H9 (cell line): ENCODE measurements at regions not wholly inside any gene's neighbourhood (a gene's known extent, or its start where the extent isn't known, plus 50 kb on each side); places are given as distances from the start of the nearest gene placed in this dataset.

Experiments
- DNase-seq: peaks from one replicate; pipeline ENCODE4 v3.0.0-alpha.2; 2017
- H2AFZ ChIP-seq: one replicate; pipeline ENCODE4 v1.6.1; 2013; ENCODE audit warnings: mild to moderate bottlenecking, low read length, control low read depth, moderate library complexity
- H2AK5ac ChIP-seq: 2 replicates; pipeline ENCODE4 v1.6.1; 2013; ENCODE audit warnings: low read length, control low read depth, mixed read lengths; ENCODE audit not compliant: insufficient read length
- H2BK120ac ChIP-seq: one replicate; pipeline ENCODE4 v1.6.1; 2013; ENCODE audit warnings: low read depth, mild to moderate bottlenecking, low read length, control low read depth, inconsistent platforms; ENCODE audit not compliant: poor library complexity, severe bottlenecking
- H2BK12ac ChIP-seq: 2 replicates; pipeline ENCODE4 v1.6.1; 2013; ENCODE audit warnings: low read length, control low read depth, mixed read lengths, low read depth; ENCODE audit not compliant: insufficient read length
- H2BK15ac ChIP-seq: 2 replicates; pipeline ENCODE4 v1.6.1; 2013; ENCODE audit warnings: low read depth, low read length, control low read depth
- H2BK20ac ChIP-seq: one replicate; pipeline ENCODE4 v1.6.1; 2013; ENCODE audit warnings: low read depth, mild to moderate bottlenecking, low read length, control low read depth, inconsistent platforms; ENCODE audit not compliant: poor library complexity, severe bottlenecking
- H2BK5ac ChIP-seq: 2 replicates; pipeline ENCODE4 v1.6.1; 2013; ENCODE audit warnings: low read length, control low read depth, mixed read lengths; ENCODE audit not compliant: insufficient read length
- H3K14ac ChIP-seq: 2 replicates; pipeline ENCODE4 v1.6.1; 2013; ENCODE audit warnings: low read length, control low read depth; ENCODE audit not compliant: insufficient read depth
- H3K18ac ChIP-seq: 2 replicates; pipeline ENCODE4 v1.6.1; 2013; ENCODE audit warnings: low read depth, mild to moderate bottlenecking, mixed read lengths, low read length, control low read depth; ENCODE audit not compliant: insufficient read length
- H3K23ac ChIP-seq: 2 replicates; pipeline ENCODE4 v1.6.1; 2013; ENCODE audit warnings: low read length, control low read depth, mixed read lengths, low read depth; ENCODE audit not compliant: insufficient read length
- H3K23me2 ChIP-seq: 2 replicates; pipeline ENCODE4 v1.6.1; 2013; ENCODE audit warnings: low read depth, mild to moderate bottlenecking, mixed read lengths, low read length, control low read depth; ENCODE audit not compliant: insufficient read length, poor library complexity, severe bottlenecking
- H3K27ac ChIP-seq: 2 replicates; pipeline ENCODE4 v1.5.1; 2013; ENCODE audit warnings: low read length, control low read depth, mixed read lengths, low read depth; ENCODE audit not compliant: insufficient read length
- H3K27me3 ChIP-seq: 2 replicates; pipeline ENCODE4 v1.6.1; 2013; ENCODE audit warnings: low read length, control low read depth, inconsistent platforms; ENCODE audit not compliant: insufficient read depth
- H3K4ac ChIP-seq: 2 replicates; pipeline ENCODE4 v1.6.1; 2013; ENCODE audit warnings: low read depth, mild to moderate bottlenecking, control low read depth, inconsistent platforms, low read length, moderate library complexity
- H3K4me1 ChIP-seq: 2 replicates; pipeline ENCODE4 v1.6.1; 2013; ENCODE audit warnings: low read length, control low read depth, inconsistent platforms; ENCODE audit not compliant: insufficient read depth
- H3K4me2 ChIP-seq: 2 replicates; pipeline ENCODE4 v1.6.1; 2013; ENCODE audit warnings: low read length, control low read depth, mixed read lengths; ENCODE audit not compliant: insufficient read length, insufficient read depth
- H3K56ac ChIP-seq: 2 replicates; pipeline ENCODE4 v1.6.1; 2013; ENCODE audit warnings: low read depth, mild to moderate bottlenecking, mixed read lengths, low read length, control low read depth; ENCODE audit not compliant: insufficient read length
- H3K79me1 ChIP-seq: 2 replicates; pipeline ENCODE4 v1.6.1; 2013; ENCODE audit warnings: low read depth, mild to moderate bottlenecking, moderate library complexity, low read length, control low read depth, inconsistent platforms; ENCODE audit not compliant: insufficient read depth, poor library complexity, severe bottlenecking
- H3K79me2 ChIP-seq: 2 replicates; pipeline ENCODE4 v1.6.1; 2013; ENCODE audit warnings: low read length, control low read depth, inconsistent platforms; ENCODE audit not compliant: insufficient read depth
- H3K9ac ChIP-seq: 2 replicates; pipeline ENCODE4 v1.6.1; 2013; ENCODE audit warnings: low read length, control low read depth, mixed read lengths; ENCODE audit not compliant: insufficient read length; ENCODE audit errors: extremely low read depth
- H3K9me3 ChIP-seq: one replicate; pipeline ENCODE4 v1.6.1; 2013; ENCODE audit warnings: low read depth, low read length, inconsistent platforms; ENCODE audit not compliant: control insufficient read depth
- H3T11ph ChIP-seq: one replicate; pipeline ENCODE4 v1.6.1; 2013; ENCODE audit warnings: mild to moderate bottlenecking, low read length, control low read depth, inconsistent platforms
- H4K20me1 ChIP-seq: one replicate; pipeline ENCODE4 v1.6.1; 2013; ENCODE audit not compliant: control insufficient read depth, insufficient read length, insufficient read depth
- H4K5ac ChIP-seq: 2 replicates; pipeline ENCODE4 v1.6.1; 2013; ENCODE audit warnings: low read depth, mild to moderate bottlenecking, mixed read lengths, low read length, control low read depth; ENCODE audit not compliant: insufficient read length
- H4K8ac ChIP-seq: replicated peaks from 2 replicates; pipeline ENCODE4 v1.6.1; 2013; ENCODE audit warnings: low read length, control low read depth, mixed read lengths, low read depth; ENCODE audit not compliant: insufficient read length
- H4K91ac ChIP-seq: 2 replicates; pipeline ENCODE4 v1.6.1; 2013; ENCODE audit warnings: low read depth, mild to moderate bottlenecking, moderate library complexity, mixed read lengths, low read length, control low read depth; ENCODE audit not compliant: insufficient read length
- H3K27ac Mint-ChIP-seq, 3 experiments: 2 replicates in 2 of 3; 3 replicates in 1 of 3; pipeline ENCODE4 v1.8.0; 2020 to 2021; ENCODE audit warnings: mixed read lengths in 3 of 3, mild to moderate bottlenecking in 1 of 3, moderate library complexity in 1 of 3
- H3K27me3 Mint-ChIP-seq: 2 replicates; pipeline ENCODE4 v1.8.0; 2021; ENCODE audit warnings: low read depth, mild to moderate bottlenecking, moderate library complexity, mixed read lengths
- H3K36me3 Mint-ChIP-seq, 3 experiments: 2 replicates in 2 of 3; 3 replicates in 1 of 3; pipeline ENCODE4 v1.8.0; 2020 to 2021; ENCODE audit warnings: low read depth in 3 of 3, mixed read lengths in 3 of 3; ENCODE audit not compliant: insufficient read depth in 1 of 3
- H3K4me1 Mint-ChIP-seq, 2 experiments: 2 replicates each; pipeline ENCODE4 v1.8.0; 2020; ENCODE audit warnings: mixed read lengths in 2 of 2
- H3K4me3 Mint-ChIP-seq, 2 experiments: 2 replicates in 1 of 2; 3 replicates in 1 of 2; pipeline ENCODE4 v1.8.0; 2020 to 2021; ENCODE audit warnings: mild to moderate bottlenecking in 2 of 2, mixed read lengths in 2 of 2, moderate library complexity in 1 of 2
- H3K9me3 Mint-ChIP-seq, 2 experiments: 2 replicates in 1 of 2; 3 replicates in 1 of 2; pipeline ENCODE4 v1.8.0; 2020; ENCODE audit warnings: mild to moderate bottlenecking in 2 of 2, mixed read lengths in 2 of 2, moderate library complexity in 1 of 2
- WGBS: extraction: QIAGEN DNeasy Blood & Tissue Kit; methylation state at CpG from one replicate; pipeline ENCODE4 v1.1.7; 2013; ENCODE audit warnings: missing lambda C conversion rate, low lambda C conversion rate, mixed read lengths; ENCODE audit not compliant: insufficient read length; ENCODE audit errors: extremely low coverage; 5-methylcytosine and 5-hydroxymethylcytosine counted together
- TF ChIP-seq, protein P1 (sequence below): fragments of 200-600 bp; sonication (generic); conservative IDR thresholded peaks from 3 replicates; pipeline ENCODE4 v1.8.0; 2021; ENCODE audit warnings: antibody characterized with exemption, mild to moderate bottlenecking

DNA sequence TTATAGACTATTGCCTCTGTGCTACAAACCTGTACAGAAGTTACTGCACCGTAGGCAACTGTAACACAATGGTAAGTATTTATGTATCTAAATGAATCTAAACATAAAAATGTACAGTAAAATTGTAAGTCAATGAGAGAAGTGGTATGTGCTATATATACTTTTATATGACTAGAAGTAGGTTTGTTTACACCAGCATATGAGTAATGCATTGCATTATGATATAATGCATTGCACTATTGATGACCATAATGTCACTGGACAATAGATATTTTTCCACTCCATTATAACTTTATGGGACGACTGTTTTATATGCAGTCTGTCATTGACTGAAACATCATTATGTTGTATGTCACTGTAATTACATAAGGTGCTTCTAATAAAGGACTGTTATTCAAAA lies 340.3 kb upstream of the SNX7 start:
- Histone ChIP-seq H3K27me3 (no peaks in the 10 kb centered on the region), H3K4me1 (no peaks in the 10 kb centered on the region), H3K56ac (no peak overlapping the region), H2BK12ac (no peak overlapping the region), H3K14ac (no peak overlapping the region), H2AFZ (no peak overlapping the region), H3K79me1 (no peaks in the 10 kb centered on the region), H4K20me1 (no peaks in the 10 kb centered on the region), H2BK120ac (no peak overlapping the region), H3K23ac (no peak overlapping the region), H3K18ac (no peak overlapping the region), H3K79me2 (no peaks in the 10 kb centered on the region), H4K5ac (no peak overlapping the region), H3K9ac (no peak overlapping the region), H3T11ph (no peak overlapping the region), H3K27ac (no peak overlapping the region), H2AK5ac (no peak overlapping the region), H2BK15ac (no peak overlapping the region), H3K23me2 (no peaks in the 10 kb centered on the region), H3K4me2 (no peak overlapping the region), H3K4ac (no peak overlapping the region), H2BK20ac (no peak overlapping the region), H2BK5ac (no peak overlapping the region), H4K8ac (no peak overlapping the region), H3K9me3 (no peaks in the 10 kb centered on the region), H4K91ac (no peak overlapping the region)
- TF ChIP-seq, protein P1, sequence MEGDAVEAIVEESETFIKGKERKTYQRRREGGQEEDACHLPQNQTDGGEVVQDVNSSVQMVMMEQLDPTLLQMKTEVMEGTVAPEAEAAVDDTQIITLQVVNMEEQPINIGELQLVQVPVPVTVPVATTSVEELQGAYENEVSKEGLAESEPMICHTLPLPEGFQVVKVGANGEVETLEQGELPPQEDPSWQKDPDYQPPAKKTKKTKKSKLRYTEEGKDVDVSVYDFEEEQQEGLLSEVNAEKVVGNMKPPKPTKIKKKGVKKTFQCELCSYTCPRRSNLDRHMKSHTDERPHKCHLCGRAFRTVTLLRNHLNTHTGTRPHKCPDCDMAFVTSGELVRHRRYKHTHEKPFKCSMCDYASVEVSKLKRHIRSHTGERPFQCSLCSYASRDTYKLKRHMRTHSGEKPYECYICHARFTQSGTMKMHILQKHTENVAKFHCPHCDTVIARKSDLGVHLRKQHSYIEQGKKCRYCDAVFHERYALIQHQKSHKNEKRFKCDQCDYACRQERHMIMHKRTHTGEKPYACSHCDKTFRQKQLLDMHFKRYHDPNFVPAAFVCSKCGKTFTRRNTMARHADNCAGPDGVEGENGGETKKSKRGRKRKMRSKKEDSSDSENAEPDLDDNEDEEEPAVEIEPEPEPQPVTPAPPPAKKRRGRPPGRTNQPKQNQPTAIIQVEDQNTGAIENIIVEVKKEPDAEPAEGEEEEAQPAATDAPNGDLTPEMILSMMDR: no peak
- Mint-ChIP-seq H3K9me3 (no peaks in the 10 kb centered on the region), H3K4me1 (peaks cover 6 to 13% of the 10 kb centered on the region in 2 experiments), H3K27ac (no peak overlapping the region), H3K27me3 (no peaks in the 10 kb centered on the region), H3K4me3 (no peak overlapping the region), H3K36me3 (no peaks in the 10 kb centered on the region)
- WGBS: no CpG with 5 or more reads among the region's 2 CpGs
- no peak for DNase-seq
